ENCODE measurements at regions not wholly inside any gene's neighbourhood (a gene's known extent, or its start where the extent isn't known, plus 50 kb on each side); places are given as distances from the start of the nearest gene placed in this dataset.

GRCh38 chr4:156036496-156036895 lies 82.8 kb upstream of the CTSO start:
- DNase-seq (ENCODE audit: extremely low spot score), result no peak
- 95% methylated on average over 1 of the region's 1 CpG for WGBS
- Histone ChIP-seq H3K27ac (ENCODE audit: low read depth) (no peak overlapping the region), H3K36me3 (ENCODE audit: insufficient read depth) (no peaks in the 10 kb centered on the region), H3K4me1 (ENCODE audit: insufficient read depth) (no peaks in the 10 kb centered on the region), H3K4me3 (ENCODE audit: low read depth, low read length) (no peak overlapping the region)

DNA sequence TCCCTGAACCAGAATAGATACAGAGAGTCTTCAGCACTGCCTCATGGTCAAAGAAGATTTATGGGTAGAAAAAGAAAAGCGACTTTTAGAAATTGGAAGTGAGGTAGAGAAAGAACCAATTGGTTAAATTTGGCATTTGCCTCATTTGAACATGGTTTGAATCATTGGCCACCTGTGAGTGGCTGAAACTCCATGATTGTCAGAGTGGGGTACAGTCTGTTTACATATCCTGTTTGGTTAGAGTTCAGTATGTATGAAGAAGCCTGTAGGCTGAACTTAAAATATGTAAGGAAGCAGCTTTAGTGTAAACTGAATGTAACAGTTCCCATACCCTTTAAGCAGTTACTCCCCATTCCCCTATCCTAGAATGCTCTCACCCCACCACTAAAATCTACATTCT lies 76.0 kb upstream of the CTSO start:
- H3K27ac ChIP-seq (ENCODE audit: low read depth), result no peak overlapping the region
- no peak for DNase-seq (ENCODE audit: extremely low spot score)
- no peaks in the 10 kb centered on the region for H3K4me1 ChIP-seq (ENCODE audit: insufficient read depth)
- no peak overlapping the region for H3K4me3 ChIP-seq (ENCODE audit: low read depth, low read length)
- 92% methylated on average over 1 of the region's 1 CpG for WGBS
- no peaks in the 10 kb centered on the region for H3K36me3 ChIP-seq (ENCODE audit: insufficient read depth)

- H3K36me3 ChIP-seq (ENCODE audit: insufficient read depth), result no peaks in the 10 kb centered on the region
- no peaks in the 10 kb centered on the region for H3K4me1 ChIP-seq (ENCODE audit: insufficient read depth)
- 91% methylated on average over 6 of the region's 6 CpGs for WGBS
Observed at GRCh38 chr4:156021298-156021697, 67.6 kb upstream of the CTSO start.

GRCh38 chr4:156019246-156019645 lies 65.6 kb upstream of the CTSO start:
- Histone ChIP-seq H3K4me1 (ENCODE audit: insufficient read depth) (no peaks in the 10 kb centered on the region), H3K4me3 (ENCODE audit: low read depth, low read length) (no peak overlapping the region), H3K36me3 (ENCODE audit: insufficient read depth) (no peaks in the 10 kb centered on the region), H3K27ac (ENCODE audit: low read depth) (no peak overlapping the region)
- WGBS, result 45% methylated on average over 2 of the region's 2 CpGs
- no peak for DNase-seq (ENCODE audit: extremely low spot score)

More at GRCh38 chr4:156021298-156021697, 67.6 kb upstream of the CTSO start:
- Histone ChIP-seq H3K27ac (ENCODE audit: low read depth) (no peak overlapping the region), H3K4me3 (ENCODE audit: low read depth, low read length) (no peak overlapping the region)
- DNase-seq (ENCODE audit: extremely low spot score), result no peak

DNA sequence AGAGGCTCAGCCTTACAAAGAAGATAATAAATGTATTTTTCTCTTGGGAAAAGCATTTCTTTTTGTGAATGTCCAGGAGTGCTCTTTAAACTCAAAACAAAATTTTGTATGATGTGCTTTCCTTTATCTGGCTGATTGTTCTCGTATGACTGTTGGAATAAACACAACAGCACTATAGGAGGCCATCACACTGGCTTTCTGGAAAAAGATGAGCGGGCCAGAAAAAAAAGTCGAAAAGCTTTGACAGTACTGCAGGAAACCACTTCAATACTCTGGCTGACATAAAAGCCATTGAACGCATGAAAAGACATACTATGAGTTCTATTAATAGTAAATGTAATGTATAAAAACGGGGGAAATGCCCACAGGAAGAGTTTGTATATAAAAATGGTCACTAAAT lies 64.7 kb upstream of the CTSO start:
- no peak for DNase-seq (ENCODE audit: extremely low spot score)
- no peak overlapping the region for H3K4me3 ChIP-seq (ENCODE audit: low read depth, low read length)
- no peak overlapping the region for H3K27ac ChIP-seq (ENCODE audit: low read depth)
- no peaks in the 10 kb centered on the region for H3K36me3 ChIP-seq (ENCODE audit: insufficient read depth)
- no peaks in the 10 kb centered on the region for H3K4me1 ChIP-seq (ENCODE audit: insufficient read depth)
- 59% methylated on average over 5 of the region's 5 CpGs for WGBS

DNA sequence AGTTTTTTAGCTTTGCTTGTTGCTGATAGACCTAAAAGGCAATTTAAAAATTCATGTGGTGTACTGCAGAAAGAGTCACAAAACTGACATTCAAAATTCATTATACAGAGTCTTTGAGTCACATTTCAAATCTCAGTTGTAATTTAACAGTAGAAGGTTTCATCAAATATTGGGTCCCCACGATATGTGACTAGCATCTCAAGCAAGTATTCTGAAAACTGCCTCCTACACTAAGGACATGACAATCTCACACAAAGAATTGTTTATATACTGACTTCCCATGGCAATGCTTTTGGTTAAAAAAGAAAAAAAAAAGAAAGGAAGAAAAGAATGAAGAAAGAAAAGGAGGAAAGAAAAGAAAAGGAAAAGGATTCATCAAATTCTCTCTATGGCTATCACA lies 62.1 kb upstream of the CTSO start:
- Histone ChIP-seq H3K4me1 (ENCODE audit: insufficient read depth) (no peaks in the 10 kb centered on the region), H3K36me3 (ENCODE audit: insufficient read depth) (no peaks in the 10 kb centered on the region), H3K27ac (ENCODE audit: low read depth) (no peak overlapping the region), H3K4me3 (ENCODE audit: low read depth, low read length) (no peak overlapping the region)
- DNase-seq (ENCODE audit: extremely low spot score), result no peak
- 89% methylated on average over 1 of the region's 1 CpG for WGBS

- Histone ChIP-seq H3K4me3 (ENCODE audit: low read depth, low read length) (no peak overlapping the region), H3K27ac (ENCODE audit: low read depth) (no peak overlapping the region), H3K36me3 (ENCODE audit: insufficient read depth) (no peaks in the 10 kb centered on the region), H3K4me1 (ENCODE audit: insufficient read depth) (no peaks in the 10 kb centered on the region)
- no peak for DNase-seq (ENCODE audit: extremely low spot score)
- WGBS, result 96% methylated on average over 16 of the region's 16 CpGs
Observed at GRCh38 chr4:156006192-156006591, 52.5 kb upstream of the CTSO start.

All from urinary bladder (tissue), 3 donors.